SU-DHL-6 (cell line): ENCODE measurements at regions not wholly inside any gene's neighbourhood (a gene's known extent, or its start where the extent isn't known, plus 50 kb on each side); places are given as distances from the start of the nearest gene placed in this dataset.

Experiments used
- H2AFZ ChIP-seq: fragments of 200-600 bp; sonication (generic); 2 replicates; pipeline ENCODE4 v1.6.1; 2014; ENCODE audit warnings: low read depth, mild to moderate bottlenecking, moderate library complexity, mixed read lengths, antibody characterized with exemption, low read length; ENCODE audit not compliant: severe bottlenecking
- H3F3A ChIP-seq: fragments of 200-600 bp; shearing (Covaris generic); 2 replicates; pipeline ENCODE4 v1.6.0; 2016; ENCODE audit warnings: antibody characterized with exemption, mild to moderate bottlenecking; ENCODE audit not compliant: insufficient read depth
- H3K27ac ChIP-seq: fragments of 200-600 bp; sonication (generic); 2 replicates; pipeline ENCODE4 v1.5.1; 2016; ENCODE audit warnings: low read depth, mild to moderate bottlenecking, low read length, moderate library complexity, mixed read lengths
- H3K27me3 ChIP-seq: fragments of 200-600 bp; sonication (generic), shearing (Covaris generic); 2 replicates; pipeline ENCODE4 v1.6.0; 2014; ENCODE audit warnings: mild to moderate bottlenecking, low read length
- H3K36me3 ChIP-seq: fragments of 200-600 bp; sonication (generic); 2 replicates; pipeline ENCODE4 v1.6.1; 2014; ENCODE audit warnings: mild to moderate bottlenecking, low read length, mixed read lengths
- H3K4me2 ChIP-seq: fragments of 300-600, 200-600 bp; shearing (Covaris generic), sonication (generic); 2 replicates; pipeline ENCODE4 v1.6.0; 2014; ENCODE audit warnings: low read length, low read depth, mild to moderate bottlenecking; ENCODE audit not compliant: poor library complexity, severe bottlenecking
- H3K4me3 ChIP-seq: fragments of 200-600 bp; sonication (generic); 2 replicates; pipeline ENCODE4 v1.5.1; 2014; ENCODE audit warnings: antibody characterized with exemption, low read length, mild to moderate bottlenecking, mixed read lengths; ENCODE audit not compliant: insufficient read depth, poor library complexity, severe bottlenecking
- H3K79me2 ChIP-seq: fragments of 200-600 bp; sonication (generic); 2 replicates; pipeline ENCODE4 v1.6.1; 2014; ENCODE audit warnings: mild to moderate bottlenecking, low read length, moderate library complexity; ENCODE audit not compliant: insufficient read depth
- H3K9ac ChIP-seq: fragments of 200-600 bp; sonication (generic); 2 replicates; pipeline ENCODE4 v1.7.0; 2014; ENCODE audit warnings: mild to moderate bottlenecking, low read length
- H3K9me2 ChIP-seq: fragments of 200-600 bp; sonication (generic); replicated peaks from 2 replicates; pipeline ENCODE4 v1.6.1; 2014; ENCODE audit warnings: low read length; ENCODE audit not compliant: insufficient read depth
- H3K9me3 ChIP-seq: fragments of 200-600 bp; sonication (generic); 2 replicates; pipeline ENCODE4 v1.6.1; 2014; ENCODE audit warnings: low read length, mixed read lengths; ENCODE audit not compliant: insufficient read depth
- H4K20me1 ChIP-seq: fragments of 200-600 bp; sonication (generic); 2 replicates; pipeline ENCODE4 v1.6.1; 2014; ENCODE audit warnings: low read depth, mild to moderate bottlenecking, antibody characterized with exemption, low read length, moderate library complexity, mixed read lengths
- EZH2phosphoT487 ChIP-seq: fragments of 200-600 bp; sonication (generic), shearing (Covaris generic); conservative IDR thresholded peaks from 2 replicates; pipeline ENCODE4 v1.6.1; 2018; ENCODE audit warnings: mild to moderate bottlenecking, antibody characterized with exemption, low read length, moderate library complexity, mixed read lengths
- TF ChIP-seq, protein P1 (sequence below): fragments of 200-600 bp; sonication (generic); IDR thresholded peaks from one replicate; pipeline ENCODE4 v1.5.1; 2017; ENCODE audit warnings: antibody characterized with exemption, mild to moderate bottlenecking, low read length, moderate library complexity; ENCODE audit not compliant: insufficient read depth, poor library complexity, severe bottlenecking

DNA sequence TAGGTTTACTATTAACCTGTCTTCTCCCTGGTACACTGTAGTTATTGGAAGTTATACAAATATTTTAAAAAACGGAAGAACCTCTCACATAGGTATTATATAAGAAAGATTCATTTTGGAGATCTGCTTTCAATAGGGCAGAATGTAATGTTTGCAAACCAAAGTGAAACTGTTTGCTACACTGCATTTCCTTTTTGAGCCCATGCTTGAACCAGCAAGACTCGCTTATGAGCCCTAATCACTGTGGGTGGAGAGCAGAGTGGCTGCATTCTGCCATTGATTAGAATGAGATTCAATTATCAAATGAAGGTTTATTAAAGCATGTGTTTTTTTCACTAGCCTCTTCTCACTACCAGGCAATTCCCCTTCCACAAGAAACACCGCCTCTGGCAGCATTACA lies 589.7 kb downstream of the CDH11 start:
- H3K27ac ChIP-seq: no peak overlapping the region
- no peak overlapping the region for H3K4me3 ChIP-seq
- H4K20me1 ChIP-seq: no peaks in the 10 kb centered on the region
- H3K9ac ChIP-seq: no peak overlapping the region
- H3F3A ChIP-seq: no peaks in the 10 kb centered on the region
- H3K9me3 ChIP-seq: no peaks in the 10 kb centered on the region
- H3K9me2 ChIP-seq: no peaks in the 10 kb centered on the region
- no peak overlapping the region for H3K4me2 ChIP-seq
- no peak for TF ChIP-seq EZH2phosphoT487
- TF ChIP-seq, protein P1, sequence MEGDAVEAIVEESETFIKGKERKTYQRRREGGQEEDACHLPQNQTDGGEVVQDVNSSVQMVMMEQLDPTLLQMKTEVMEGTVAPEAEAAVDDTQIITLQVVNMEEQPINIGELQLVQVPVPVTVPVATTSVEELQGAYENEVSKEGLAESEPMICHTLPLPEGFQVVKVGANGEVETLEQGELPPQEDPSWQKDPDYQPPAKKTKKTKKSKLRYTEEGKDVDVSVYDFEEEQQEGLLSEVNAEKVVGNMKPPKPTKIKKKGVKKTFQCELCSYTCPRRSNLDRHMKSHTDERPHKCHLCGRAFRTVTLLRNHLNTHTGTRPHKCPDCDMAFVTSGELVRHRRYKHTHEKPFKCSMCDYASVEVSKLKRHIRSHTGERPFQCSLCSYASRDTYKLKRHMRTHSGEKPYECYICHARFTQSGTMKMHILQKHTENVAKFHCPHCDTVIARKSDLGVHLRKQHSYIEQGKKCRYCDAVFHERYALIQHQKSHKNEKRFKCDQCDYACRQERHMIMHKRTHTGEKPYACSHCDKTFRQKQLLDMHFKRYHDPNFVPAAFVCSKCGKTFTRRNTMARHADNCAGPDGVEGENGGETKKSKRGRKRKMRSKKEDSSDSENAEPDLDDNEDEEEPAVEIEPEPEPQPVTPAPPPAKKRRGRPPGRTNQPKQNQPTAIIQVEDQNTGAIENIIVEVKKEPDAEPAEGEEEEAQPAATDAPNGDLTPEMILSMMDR: no peak
- H2AFZ ChIP-seq: no peak overlapping the region
- no peaks in the 10 kb centered on the region for H3K79me2 ChIP-seq
- no peaks in the 10 kb centered on the region for H3K36me3 ChIP-seq
- no peaks in the 10 kb centered on the region for H3K27me3 ChIP-seq

DNA sequence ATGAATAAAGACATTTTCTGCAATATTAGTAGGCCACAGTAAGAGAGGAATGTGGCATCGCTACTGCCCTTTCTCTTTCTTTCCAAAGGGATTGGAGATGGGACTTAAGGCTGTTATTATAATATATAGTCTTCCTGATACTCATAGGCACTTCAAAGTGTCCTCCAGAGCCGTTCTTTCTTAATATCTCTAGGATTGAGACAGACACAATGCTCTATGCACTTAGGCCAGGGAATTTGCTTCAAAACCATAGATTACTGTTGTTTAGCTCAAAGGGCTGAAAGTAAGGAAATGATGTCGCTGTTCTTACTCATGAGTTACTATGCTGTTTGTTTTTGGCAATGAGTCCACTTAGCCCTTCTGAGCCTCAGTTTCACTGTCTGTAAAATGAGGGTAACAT lies 590.5 kb downstream of the CDH11 start:
- Histone ChIP-seq H4K20me1 (no peaks in the 10 kb centered on the region), H2AFZ (no peak overlapping the region), H3K27me3 (no peaks in the 10 kb centered on the region), H3K9ac (no peak overlapping the region), H3K27ac (no peak overlapping the region), H3K36me3 (no peaks in the 10 kb centered on the region), H3K4me2 (no peak overlapping the region), H3K4me3 (no peak overlapping the region), H3K79me2 (no peaks in the 10 kb centered on the region), H3K9me2 (no peaks in the 10 kb centered on the region), H3F3A (no peaks in the 10 kb centered on the region), H3K9me3 (no peaks in the 10 kb centered on the region)
- TF ChIP-seq, protein P1: no peak
- no peak for TF ChIP-seq EZH2phosphoT487

DNA sequence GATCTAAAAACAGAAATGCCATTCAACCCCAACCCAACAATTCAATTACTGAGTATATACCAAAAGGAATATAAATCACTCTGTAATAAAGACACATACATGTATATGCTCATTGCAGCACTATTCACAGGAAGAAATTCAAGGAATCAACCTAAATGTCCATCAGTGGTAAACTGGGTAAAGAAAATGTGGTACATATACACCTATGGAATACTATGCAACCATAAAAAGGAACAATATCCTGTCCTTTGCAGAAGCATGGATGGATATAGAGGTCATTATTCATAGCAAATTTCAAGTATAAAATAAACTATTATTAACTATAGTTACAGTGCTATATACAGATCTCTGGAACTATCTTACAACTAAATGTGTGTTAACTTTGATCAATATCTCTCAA lies 599.3 kb downstream of the CDH11 start:
- no peaks in the 10 kb centered on the region for H3K79me2 ChIP-seq
- H3F3A ChIP-seq: no peaks in the 10 kb centered on the region
- no peak for TF ChIP-seq EZH2phosphoT487
- TF ChIP-seq, protein P1: no peak
- H4K20me1 ChIP-seq: no peaks in the 10 kb centered on the region
- no peaks in the 10 kb centered on the region for H3K27me3 ChIP-seq
- no peak overlapping the region for H3K9ac ChIP-seq
- H3K4me2 ChIP-seq: no peak overlapping the region
- H3K36me3 ChIP-seq: no peaks in the 10 kb centered on the region
- no peaks in the 10 kb centered on the region for H3K9me2 ChIP-seq
- no peak overlapping the region for H3K4me3 ChIP-seq
- H3K27ac ChIP-seq: no peak overlapping the region
- no peaks in the 10 kb centered on the region; the same call in 1 of the 2 replicates for H3K9me3 ChIP-seq
- no peak overlapping the region for H2AFZ ChIP-seq
